ENCODE measurements at regions not wholly inside any gene's neighbourhood (a gene's known extent, or its start where the extent isn't known, plus 50 kb on each side); places are given as distances from the start of the nearest gene placed in this dataset.

- TF ChIP-seq CTCF (IDR thresholded peaks at IDR 0.05; ENCODE audit: insufficient read depth, low read length) (no peak), POLR2AphosphoS5 (IDR thresholded peaks at IDR 0.05; ENCODE audit: low read depth) (no peak), GABPA (IDR thresholded peaks at IDR 0.05; ENCODE audit: low read depth) (no peak), REST (IDR thresholded peaks at IDR 0.05; ENCODE audit: insufficient replicate concordance, low read depth) (no peak)
These were observed 489.1 kb downstream of the KCTD16 start for GRCh38 chr5:144659634-144660227.
